Activated CD8-positive, alpha-beta T cell treated with anti-CD3 and anti-CD28 coated beads for 36 hours (primary cell): ENCODE measurements at regions not wholly inside any gene's neighbourhood (a gene's known extent, or its start where the extent isn't known, plus 50 kb on each side); places are given as distances from the start of the nearest gene placed in this dataset.

Experiments used
- ATAC-seq: fragments of 200-7000 bp; cut with Tn5 transposase; one replicate; pipeline ENCODE4 v1.10.0; 2021; ENCODE audit warnings: mild to moderate bottlenecking, moderate library complexity
- CTCF ChIA-PET: fragments of 350-600 bp; sonication (Branson Sonifier 250); formaldehyde crosslinking; loops from one replicate; lab custom pipeline; 2021; ENCODE audit warnings: antibody characterized with exemption; lab: Charles Lee
- POLR2A ChIA-PET: fragments of 350-600 bp; sonication (Branson Sonifier 250); formaldehyde crosslinking; loops from one replicate; lab custom pipeline; 2021; ENCODE audit warnings: antibody characterized with exemption; lab: Charles Lee
- DNase-seq: peaks from one replicate; pipeline ENCODE4 v3.0.0-alpha.2; 2020
- H3K27ac Mint-ChIP-seq: one replicate; pipeline ENCODE4 v1.8.0; 2021; ENCODE audit warnings: mild to moderate bottlenecking, mixed read lengths
- H3K27me3 Mint-ChIP-seq: one replicate; pipeline ENCODE4 v1.8.0; 2021; ENCODE audit warnings: mixed read lengths
- H3K36me3 Mint-ChIP-seq: one replicate; pipeline ENCODE4 v1.8.0; 2021; ENCODE audit warnings: low read depth, mixed read lengths
- H3K4me1 Mint-ChIP-seq: one replicate; pipeline ENCODE4 v1.8.0; 2021; ENCODE audit warnings: low read depth, mixed read lengths
- H3K4me3 Mint-ChIP-seq: one replicate; pipeline ENCODE4 v1.8.0; 2021; ENCODE audit warnings: mild to moderate bottlenecking, moderate library complexity, mixed read lengths
- H3K9me3 Mint-ChIP-seq: one replicate; pipeline ENCODE4 v1.8.0; 2021; ENCODE audit warnings: mixed read lengths
- intact Hi-C: fragments of 100-400 bp; cut with micrococcal nuclease; formaldehyde crosslinking; loops from one replicate; pipeline ENCODE4 v1.10.0; 2022
- TF ChIP-seq, protein P1 (sequence below): fragments of 200-600 bp; IDR thresholded peaks from one replicate; pipeline ENCODE4 v1.8.0; 2022; ENCODE audit warnings: antibody characterized with exemption, mild to moderate bottlenecking

GRCh38 chr20:17844133-17844429, 124.5 kb downstream of the SNX5 start:
- H3K4me1 Mint-ChIP-seq, result peaks cover 7% of the 10 kb centered on the region

GRCh38 chr20:17843246-17844132, 125.1 kb downstream of the SNX5 start:
- DNase-seq (peak; percentile 64), ATAC-seq (peak; percentile 95)
- TF ChIP-seq, protein P1, sequence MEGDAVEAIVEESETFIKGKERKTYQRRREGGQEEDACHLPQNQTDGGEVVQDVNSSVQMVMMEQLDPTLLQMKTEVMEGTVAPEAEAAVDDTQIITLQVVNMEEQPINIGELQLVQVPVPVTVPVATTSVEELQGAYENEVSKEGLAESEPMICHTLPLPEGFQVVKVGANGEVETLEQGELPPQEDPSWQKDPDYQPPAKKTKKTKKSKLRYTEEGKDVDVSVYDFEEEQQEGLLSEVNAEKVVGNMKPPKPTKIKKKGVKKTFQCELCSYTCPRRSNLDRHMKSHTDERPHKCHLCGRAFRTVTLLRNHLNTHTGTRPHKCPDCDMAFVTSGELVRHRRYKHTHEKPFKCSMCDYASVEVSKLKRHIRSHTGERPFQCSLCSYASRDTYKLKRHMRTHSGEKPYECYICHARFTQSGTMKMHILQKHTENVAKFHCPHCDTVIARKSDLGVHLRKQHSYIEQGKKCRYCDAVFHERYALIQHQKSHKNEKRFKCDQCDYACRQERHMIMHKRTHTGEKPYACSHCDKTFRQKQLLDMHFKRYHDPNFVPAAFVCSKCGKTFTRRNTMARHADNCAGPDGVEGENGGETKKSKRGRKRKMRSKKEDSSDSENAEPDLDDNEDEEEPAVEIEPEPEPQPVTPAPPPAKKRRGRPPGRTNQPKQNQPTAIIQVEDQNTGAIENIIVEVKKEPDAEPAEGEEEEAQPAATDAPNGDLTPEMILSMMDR, result no peak
- Mint-ChIP-seq H3K4me1 (peaks cover 7% of the 10 kb centered on the region), H3K27ac (no peak overlapping the region), H3K27me3 (peaks cover 1% of the 10 kb centered on the region), H3K4me3 (no peak overlapping the region), H3K36me3 (no peaks in the 10 kb centered on the region), H3K9me3 (no peaks in the 10 kb centered on the region)
- POLR2A ChIA-PET, result no interaction called here
- CTCF ChIA-PET, result no interaction called here
- intact Hi-C loops, result no loop called here

More at GRCh38 chr20:17844133-17844429, 124.5 kb downstream of the SNX5 start:
- no peak for DNase-seq
- POLR2A ChIA-PET, result interaction anchor here (1.1 kb wide), 1 partner anchor 162 kb away, joined by 3 read pairs; the partner anchor contains the start of gene RRBP1
- CTCF ChIA-PET, result no interaction called here
- no peak for ATAC-seq
- TF ChIP-seq, protein P1, result no peak
- Mint-ChIP-seq H3K4me3 (no peak overlapping the region), H3K27me3 (peaks cover 1% of the 10 kb centered on the region), H3K27ac (no peak overlapping the region), H3K9me3 (no peaks in the 10 kb centered on the region), H3K36me3 (no peaks in the 10 kb centered on the region)
- intact Hi-C loops, result no loop called here

DNA sequence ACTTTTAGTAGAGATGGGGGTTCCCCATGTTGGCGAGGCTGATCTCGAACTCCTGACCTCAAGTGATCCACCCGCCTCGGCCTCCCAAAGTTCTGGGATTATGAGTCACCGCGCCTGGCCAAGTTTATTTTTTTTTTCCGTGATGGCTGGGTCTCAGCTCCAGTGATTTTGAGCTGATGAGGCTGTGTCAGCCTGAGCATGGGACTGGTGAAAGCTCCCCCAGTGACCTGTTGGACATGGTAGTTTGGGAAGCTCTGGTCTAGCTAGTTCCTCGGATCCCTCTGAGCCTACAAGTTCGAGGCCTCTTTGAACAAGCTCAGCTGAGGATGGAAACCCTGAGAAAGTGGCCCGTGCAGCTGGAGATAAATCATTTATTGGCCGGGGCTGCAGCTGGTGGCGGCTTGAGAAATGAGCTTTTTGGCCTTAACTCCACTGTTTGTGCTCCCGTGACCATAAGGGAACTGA, 126.8 kb downstream of the SNX5 start:
- H3K27me3 Mint-ChIP-seq, result no peaks in the 10 kb centered on the region
- DNase-seq (no peak), ATAC-seq (no peak)
- POLR2A ChIA-PET, result interaction anchor here (0.6 kb wide), 1 partner anchor 75 kb away, joined by 3 read pairs; no protein-coding TSS in a partner anchor
- peaks cover 7% of the 10 kb centered on the region for H3K4me1 Mint-ChIP-seq
- no peaks in the 10 kb centered on the region for H3K36me3 Mint-ChIP-seq
- no peak overlapping the region for H3K4me3 Mint-ChIP-seq
- TF ChIP-seq, protein P1, result no peak
- no peaks in the 10 kb centered on the region for H3K9me3 Mint-ChIP-seq
- intact Hi-C loops, result no loop called here
- CTCF ChIA-PET, result interaction anchor here (0.9 to 1.5 kb wide), 2 partner anchors 56 to 97 kb away, joined by 3 to 4 read pairs; no protein-coding TSS in a partner anchor
- H3K27ac Mint-ChIP-seq, result no peak overlapping the region

DNA sequence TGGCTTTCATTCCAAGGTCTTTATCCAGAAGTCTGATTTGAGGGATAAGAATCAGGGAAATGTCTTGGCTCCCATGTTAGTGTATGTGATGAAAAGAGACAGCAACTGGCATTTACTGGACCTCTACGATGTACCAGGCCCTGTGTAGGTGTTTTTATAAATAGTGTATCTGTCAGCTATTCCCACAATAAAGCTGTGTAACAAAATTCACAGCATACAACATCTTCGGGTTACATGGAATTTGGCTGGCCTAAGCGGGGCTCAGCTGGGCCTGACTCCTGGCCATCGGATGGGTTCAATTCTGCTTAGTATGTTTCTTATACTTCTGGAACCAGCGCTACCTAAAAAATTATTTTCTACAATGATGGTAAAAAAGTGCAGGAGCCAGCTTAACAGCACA, 128.2 kb downstream of the SNX5 start:
- no peak overlapping the region for H3K4me3 Mint-ChIP-seq
- no peaks in the 10 kb centered on the region for H3K36me3 Mint-ChIP-seq
- DNase-seq (no peak), ATAC-seq (no peak)
- peaks cover 4% of the 10 kb centered on the region for H3K4me1 Mint-ChIP-seq
- H3K27ac Mint-ChIP-seq, result no peak overlapping the region
- TF ChIP-seq, protein P1, result no peak
- CTCF ChIA-PET, result no interaction called here
- POLR2A ChIA-PET, result no interaction called here
- H3K27me3 Mint-ChIP-seq, result no peaks in the 10 kb centered on the region
- H3K9me3 Mint-ChIP-seq, result no peaks in the 10 kb centered on the region
- intact Hi-C loops, result no loop called here

DNA sequence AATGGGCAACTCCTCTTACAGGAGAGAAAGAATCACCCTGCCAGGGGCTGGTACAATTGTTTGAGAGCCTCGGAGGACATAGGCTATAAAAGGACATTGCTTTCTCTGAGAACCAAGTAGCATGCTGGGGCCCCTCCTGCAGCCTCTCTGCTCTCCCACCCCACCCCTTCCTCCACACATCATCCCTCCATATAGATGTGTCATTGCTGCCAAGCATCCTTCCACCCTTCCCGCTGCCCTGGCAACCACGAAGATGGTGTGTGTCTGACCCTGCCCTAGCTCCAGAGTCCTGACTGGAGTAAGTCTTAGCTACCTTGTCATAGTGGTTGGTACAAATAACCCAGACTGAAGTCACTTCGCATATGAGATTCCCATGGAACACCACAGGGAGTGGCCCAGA, 129.7 kb downstream of the SNX5 start:
- Mint-ChIP-seq H3K4me3 (no peak overlapping the region), H3K27me3 (no peaks in the 10 kb centered on the region), H3K9me3 (no peaks in the 10 kb centered on the region), H3K36me3 (no peaks in the 10 kb centered on the region), H3K4me1 (peaks cover 2% of the 10 kb centered on the region), H3K27ac (no peak overlapping the region)
- POLR2A ChIA-PET, result no interaction called here
- DNase-seq, result no peak
- no peak for ATAC-seq
- TF ChIP-seq, protein P1, result no peak
- intact Hi-C loops, result no loop called here
- CTCF ChIA-PET, result no interaction called here
